Stomach (tissue), 4 donors: ENCODE measurements at regions not wholly inside any gene's neighbourhood (a gene's known extent, or its start where the extent isn't known, plus 50 kb on each side); places are given as distances from the start of the nearest gene placed in this dataset.
"Not testable (repeated sequence)": the region's sequence is repeated elsewhere in the genome, so short reads cannot be mapped to it uniquely, and the experiment has no call there.

Source experiments
- POLR2A ChIP-seq, 4 donors: fragments of 450-650 bp; IDR thresholded peaks; one replicate each; pipeline ENCODE4 v1.6.1; 2016; ENCODE audit warnings: antibody characterized with exemption in 4 of 4, control low read depth in 2 of 4, mild to moderate bottlenecking in 1 of 4, moderate library complexity in 1 of 4
- TF ChIP-seq, protein P1 (sequence below), 7 experiments: fragments of 450-650 bp in 4 of 7; fragments of 200-600 bp in 3 of 7; sonication (generic) in 3 of 7; IDR thresholded peaks; one replicate each; pipeline ENCODE4 v1.5.1; 2016 to 2019; ENCODE audit warnings: antibody characterized with exemption in 7 of 7, control low read depth in 2 of 7, mild to moderate bottlenecking in 1 of 7

DNA sequence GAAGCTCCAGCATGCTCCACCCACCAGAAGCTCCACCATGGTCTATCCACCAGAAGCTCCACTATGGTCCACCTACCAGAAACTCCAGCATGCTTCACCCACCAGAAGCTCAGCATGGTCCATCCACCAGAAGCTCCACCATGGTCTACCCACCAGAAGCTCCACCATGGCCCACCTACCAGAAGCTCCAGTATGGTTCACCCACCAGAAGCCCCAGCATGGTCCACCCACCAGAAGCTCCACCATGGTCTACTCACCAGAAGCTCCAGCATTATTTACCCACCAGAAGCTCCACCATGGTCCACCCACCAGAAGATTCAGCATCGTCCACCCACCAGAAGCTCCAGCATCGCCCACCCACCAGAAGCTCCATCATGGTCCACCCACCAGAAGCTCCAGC is 4490.2 kb upstream of the OR11H1 start:
- TF ChIP-seq, protein P1, sequence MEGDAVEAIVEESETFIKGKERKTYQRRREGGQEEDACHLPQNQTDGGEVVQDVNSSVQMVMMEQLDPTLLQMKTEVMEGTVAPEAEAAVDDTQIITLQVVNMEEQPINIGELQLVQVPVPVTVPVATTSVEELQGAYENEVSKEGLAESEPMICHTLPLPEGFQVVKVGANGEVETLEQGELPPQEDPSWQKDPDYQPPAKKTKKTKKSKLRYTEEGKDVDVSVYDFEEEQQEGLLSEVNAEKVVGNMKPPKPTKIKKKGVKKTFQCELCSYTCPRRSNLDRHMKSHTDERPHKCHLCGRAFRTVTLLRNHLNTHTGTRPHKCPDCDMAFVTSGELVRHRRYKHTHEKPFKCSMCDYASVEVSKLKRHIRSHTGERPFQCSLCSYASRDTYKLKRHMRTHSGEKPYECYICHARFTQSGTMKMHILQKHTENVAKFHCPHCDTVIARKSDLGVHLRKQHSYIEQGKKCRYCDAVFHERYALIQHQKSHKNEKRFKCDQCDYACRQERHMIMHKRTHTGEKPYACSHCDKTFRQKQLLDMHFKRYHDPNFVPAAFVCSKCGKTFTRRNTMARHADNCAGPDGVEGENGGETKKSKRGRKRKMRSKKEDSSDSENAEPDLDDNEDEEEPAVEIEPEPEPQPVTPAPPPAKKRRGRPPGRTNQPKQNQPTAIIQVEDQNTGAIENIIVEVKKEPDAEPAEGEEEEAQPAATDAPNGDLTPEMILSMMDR (IDR thresholded peaks at IDR 0.05) = peak in 1 of 7 experiments; percentile 5
- TF ChIP-seq POLR2A (IDR thresholded peaks at IDR 0.05) = not testable (repeated sequence)
